AG09309 (cell line): ENCODE measurements at regions not wholly inside any gene's neighbourhood (a gene's known extent, or its start where the extent isn't known, plus 50 kb on each side); places are given as distances from the start of the nearest gene placed in this dataset.
"Not testable (repeated sequence)": the region's sequence is repeated elsewhere in the genome, so short reads cannot be mapped to it uniquely, and the experiment has no call there.

Experiments
- DNase-seq: peaks from one replicate; pipeline ENCODE4 v3.0.0-alpha.2; 2010; ENCODE audit warnings: low read depth
- H3K4me3 ChIP-seq: 2 replicates; pipeline ENCODE4 v1.5.1; 2011; ENCODE audit warnings: mild to moderate bottlenecking, low read depth, low read length, moderate library complexity; ENCODE audit not compliant: control insufficient read depth
- CTCF ChIP-seq: IDR thresholded peaks from 2 replicates; pipeline ENCODE4 v1.5.1; 2011; ENCODE audit warnings: mild to moderate bottlenecking, low read depth, low read length, inconsistent platforms; ENCODE audit not compliant: insufficient read depth, control insufficient read depth; ENCODE audit errors: missing control alignments

GRCh38 chr10:30724296-30724695 is 94.7 kb upstream of the LYZL2 start:
- no peak overlapping the region for H3K4me3 ChIP-seq
- DNase-seq: no peak
- no peak for TF ChIP-seq CTCF

- no peak overlapping the region for H3K4me3 ChIP-seq
- DNase-seq: no peak
- TF ChIP-seq CTCF: no peak
Observed at GRCh38 chr10:30722956-30723620, 93.5 kb upstream of the LYZL2 start.

DNA sequence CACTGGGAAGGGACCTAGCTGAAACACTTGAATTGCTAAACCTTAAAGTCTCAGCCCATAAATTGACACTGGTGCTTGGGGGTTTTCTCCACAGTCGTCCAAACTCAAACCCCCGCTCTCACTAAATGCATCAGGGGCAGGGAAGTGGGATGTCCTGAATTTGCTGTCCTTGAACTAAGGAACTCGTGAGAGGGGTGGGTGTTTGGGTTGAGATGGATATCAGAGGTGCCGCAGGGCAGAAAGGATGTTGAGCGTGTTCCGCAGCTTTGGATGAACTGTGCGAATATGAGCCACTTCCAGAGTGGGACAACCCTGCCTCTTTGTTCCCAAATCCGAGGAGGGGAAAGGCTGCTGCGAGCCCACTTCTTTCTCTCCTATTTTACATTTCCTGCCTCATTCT is 90.3 kb upstream of the LYZL2 start:
- no peak overlapping the region for H3K4me3 ChIP-seq

DNA sequence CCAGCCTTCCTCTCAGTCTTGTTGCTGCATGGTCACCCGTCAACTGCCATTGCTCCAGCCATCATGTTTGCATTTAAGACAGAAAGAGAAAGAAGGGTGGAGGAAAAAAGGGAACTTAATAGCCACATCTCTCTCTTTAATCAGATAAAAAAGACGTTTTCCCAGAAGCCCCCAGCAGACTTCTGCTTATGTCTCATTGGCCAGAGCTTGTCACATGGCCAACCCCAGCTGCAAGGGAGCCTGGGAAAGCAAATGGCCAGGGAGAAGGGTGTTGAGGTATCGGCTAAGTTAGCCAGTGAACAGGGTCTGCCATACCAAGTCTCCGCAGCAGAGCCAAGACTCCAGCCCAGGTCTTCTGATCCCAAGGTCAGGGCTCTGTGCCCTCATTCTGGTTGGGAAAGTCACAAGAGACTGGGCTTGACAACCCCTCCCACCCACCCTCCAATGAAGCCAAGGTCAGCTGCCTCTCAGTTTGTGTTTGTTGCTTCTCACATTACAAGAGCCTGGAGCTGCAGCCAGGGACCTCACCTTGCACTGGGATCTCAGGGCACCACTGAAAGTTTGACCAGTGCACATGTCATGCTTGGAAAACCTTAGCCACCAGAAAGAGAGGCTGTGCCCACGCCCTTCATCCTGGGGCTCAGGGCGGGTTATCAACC is 80.3 kb upstream of the LYZL2 start:
- no peak overlapping the region for H3K4me3 ChIP-seq
- TF ChIP-seq CTCF: no peak
- DNase-seq: no peak

More for the DNA sequence above, 90.3 kb upstream of the LYZL2 start:
- no peak for TF ChIP-seq CTCF
- DNase-seq: no peak

GRCh38 chr10:30709229-30709628 is 79.7 kb upstream of the LYZL2 start:
- TF ChIP-seq CTCF: no peak
- H3K4me3 ChIP-seq: no peak overlapping the region
- no peak for DNase-seq

- H3K4me3 ChIP-seq: no peak overlapping the region
- no peak for DNase-seq
- no peak for TF ChIP-seq CTCF
Observed at GRCh38 chr10:30708234-30708633, 78.7 kb upstream of the LYZL2 start.

DNA sequence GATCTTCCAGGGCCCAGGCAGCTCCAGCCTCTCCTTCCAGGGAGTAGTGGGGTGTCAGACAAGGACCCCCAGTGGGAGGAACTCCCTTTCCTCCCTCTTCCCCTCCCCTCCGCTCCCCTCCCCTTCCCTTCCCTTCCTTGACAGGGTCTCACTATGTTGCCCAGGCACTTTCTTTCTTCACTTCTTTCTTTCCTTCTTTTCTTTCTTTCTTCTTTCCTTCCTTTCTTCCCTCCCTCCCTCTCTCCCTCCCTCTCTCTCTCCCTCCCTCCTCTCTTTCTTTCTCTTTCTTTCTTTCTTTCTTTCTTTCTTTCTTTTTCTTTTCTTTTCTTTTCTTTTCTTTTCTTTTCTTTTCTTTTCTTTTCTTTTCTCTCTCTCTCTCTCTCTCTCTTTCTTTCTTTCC is 76.6 kb upstream of the LYZL2 start:
- DNase-seq, H3K4me3 ChIP-seq: not testable (repeated sequence)
